SK-N-SH treated with all-trans-retinoic acid at 6 μM for 48 hours (cell line): ENCODE measurements at regions not wholly inside any gene's neighbourhood (a gene's known extent, or its start where the extent isn't known, plus 50 kb on each side); places are given as distances from the start of the nearest gene placed in this dataset.

Experiments used
- ATAC-seq: fragments of 200-7000 bp; cut with Tn5 transposase; 3 replicates; pipeline ENCODE4 v1.9.1; 2020; ENCODE audit warnings: mild to moderate bottlenecking, moderate library complexity
- ARNTL ChIP-seq: fragments of 450-650 bp; formaldehyde crosslinking; IDR thresholded peaks from 2 replicates; pipeline ENCODE4 v1.5.0; 2020; ENCODE audit warnings: low read depth, mild to moderate bottlenecking, moderate library complexity, borderline replicate concordance
- CREB5 ChIP-seq: fragments of 250-450 bp; sonication (Bioruptor Pico); IDR thresholded peaks from 2 replicates; pipeline ENCODE4 v1.5.1; 2020; ENCODE audit warnings: low read depth, mild to moderate bottlenecking, moderate library complexity
- CSDC2 ChIP-seq: fragments of 250-450 bp; sonication (Bioruptor Pico); IDR thresholded peaks from 2 replicates; pipeline ENCODE4 v1.5.0; 2020; ENCODE audit warnings: mild to moderate bottlenecking, moderate library complexity
- CSRNP3 ChIP-seq: fragments of 250-450 bp; sonication (Bioruptor Pico); IDR thresholded peaks from 2 replicates; pipeline ENCODE4 v1.5.1; 2021; ENCODE audit warnings: mild to moderate bottlenecking, moderate library complexity
- ESRRG ChIP-seq: fragments of 250-450 bp; sonication (Bioruptor Pico); IDR thresholded peaks from 2 replicates; pipeline ENCODE4 v1.6.1; 2021; ENCODE audit warnings: mild to moderate bottlenecking
- GLIS3 ChIP-seq: fragments of 250-450 bp; sonication (Bioruptor Pico); IDR thresholded peaks from 2 replicates; pipeline ENCODE4 v1.5.0; 2020; ENCODE audit warnings: mild to moderate bottlenecking, moderate library complexity
- ISL1 ChIP-seq: fragments of 250-450 bp; sonication (Bioruptor Pico); IDR thresholded peaks from 2 replicates; pipeline ENCODE4 v2.1.2; 2022; ENCODE audit warnings: mild to moderate bottlenecking, moderate library complexity
- OSR1 ChIP-seq: fragments of 250-450 bp; sonication (Bioruptor Pico); IDR thresholded peaks from 2 replicates; pipeline ENCODE4 v1.8.0; 2022; ENCODE audit warnings: moderate library complexity, mild to moderate bottlenecking, inconsistent platforms
- PATZ1 ChIP-seq: fragments of 250-450 bp; sonication (Bioruptor Pico); IDR thresholded peaks from 2 replicates; pipeline ENCODE4 v1.8.0; 2020; ENCODE audit warnings: mild to moderate bottlenecking, moderate library complexity, borderline replicate concordance
- PPARA ChIP-seq: fragments of 250-450 bp; sonication (Bioruptor Pico); IDR thresholded peaks from 2 replicates; pipeline ENCODE4 v1.5.0; 2020; ENCODE audit warnings: mild to moderate bottlenecking, borderline replicate concordance
- RARB ChIP-seq: fragments of 250-450 bp; sonication (Bioruptor Pico); IDR thresholded peaks from 2 replicates; pipeline ENCODE4 v1.8.0; 2021; ENCODE audit warnings: mild to moderate bottlenecking, moderate library complexity
- SNAI2 ChIP-seq: fragments of 250-450 bp; sonication (Bioruptor Pico); IDR thresholded peaks from 2 replicates; pipeline ENCODE4 v1.5.0; 2020; ENCODE audit warnings: mild to moderate bottlenecking, moderate library complexity
- TCF4 ChIP-seq: fragments of 250-450 bp; sonication (Bioruptor Pico); IDR thresholded peaks from 2 replicates; pipeline ENCODE4 v1.8.0; 2021; ENCODE audit warnings: mild to moderate bottlenecking, moderate library complexity, borderline replicate concordance
- TOX ChIP-seq: fragments of 250-450 bp; sonication (Bioruptor Pico); IDR thresholded peaks from 2 replicates; pipeline ENCODE4 v1.8.0; 2021; ENCODE audit warnings: mild to moderate bottlenecking, moderate library complexity, borderline replicate concordance
- TSHZ2 ChIP-seq: fragments of 250-450 bp; sonication (Bioruptor Pico); IDR thresholded peaks from 2 replicates; pipeline ENCODE4 v1.5.0; 2020; ENCODE audit warnings: mild to moderate bottlenecking, moderate library complexity
- ZC3H10 ChIP-seq: fragments of 250-450 bp; sonication (Bioruptor Pico); IDR thresholded peaks from 2 replicates; pipeline ENCODE4 v1.5.1; 2021; ENCODE audit warnings: mild to moderate bottlenecking, moderate library complexity
- ZFP3 ChIP-seq: fragments of 250-450 bp; sonication (Bioruptor Pico); IDR thresholded peaks from 2 replicates; pipeline ENCODE4 v1.5.0; 2020; ENCODE audit warnings: mild to moderate bottlenecking, moderate library complexity
- ZFP30 ChIP-seq: fragments of 450-650 bp; formaldehyde crosslinking; IDR thresholded peaks from 2 replicates; pipeline ENCODE4 v1.5.0; 2022; ENCODE audit warnings: mild to moderate bottlenecking, moderate library complexity
- ZNF565 ChIP-seq: fragments of 450-650 bp; formaldehyde crosslinking; conservative IDR thresholded peaks from 2 replicates; pipeline ENCODE4 v1.5.0; 2020; ENCODE audit warnings: low read depth, mild to moderate bottlenecking, moderate library complexity
- ZNF8 ChIP-seq: fragments of 450-650 bp; formaldehyde crosslinking; IDR thresholded peaks from 2 replicates; pipeline ENCODE4 v1.5.0; 2020; ENCODE audit warnings: mild to moderate bottlenecking, moderate library complexity

GRCh38 chr21:38166173-38166535, 90.6 kb upstream of the KCNJ15 start:
- peak; percentile 29 for ATAC-seq
- TF ChIP-seq ZFP3 (CRISPR knock-in tag) (no peak), ZC3H10 (CRISPR knock-in tag) (no peak), PATZ1 (CRISPR knock-in tag) (no peak), ISL1 (no peak), OSR1 (CRISPR knock-in tag) (no peak), CREB5 (no peak), ESRRG (CRISPR knock-in tag) (no peak), ZFP30 (no peak)

- ATAC-seq: no peak
- no peak for TF ChIP-seq ZNF8
- TF ChIP-seq CSRNP3 (CRISPR knock-in tag): no peak
- TF ChIP-seq OSR1 (CRISPR knock-in tag): no peak
- TF ChIP-seq ISL1: no peak
- TF ChIP-seq CSDC2: no peak
- TF ChIP-seq ZFP3 (CRISPR knock-in tag): no peak
- no peak for TF ChIP-seq PPARA (CRISPR knock-in tag)
- TF ChIP-seq SNAI2 (CRISPR knock-in tag): no peak
- no peak for TF ChIP-seq RARB
- TF ChIP-seq TSHZ2 (CRISPR knock-in tag): no peak
- TF ChIP-seq TCF4 (CRISPR knock-in tag): no peak
- no peak for TF ChIP-seq GLIS3 (CRISPR knock-in tag)
- TF ChIP-seq PATZ1 (CRISPR knock-in tag): no peak
Observed at GRCh38 chr21:38167345-38167744, 89.4 kb upstream of the KCNJ15 start.

GRCh38 chr21:38170283-38170682, 86.5 kb upstream of the KCNJ15 start:
- peak; percentile 21; the same call in 1 of the 3 replicates for ATAC-seq

More at GRCh38 chr21:38170283-38170682, 86.5 kb upstream of the KCNJ15 start:
- TF ChIP-seq PATZ1 (CRISPR knock-in tag): no peak
- no peak for TF ChIP-seq TOX
- TF ChIP-seq ZC3H10 (CRISPR knock-in tag): no peak
- TF ChIP-seq TCF4 (CRISPR knock-in tag): no peak
- TF ChIP-seq CREB5: no peak
- no peak for TF ChIP-seq TSHZ2 (CRISPR knock-in tag)
- TF ChIP-seq ZNF565 (CRISPR knock-in tag): no peak
- TF ChIP-seq GLIS3 (CRISPR knock-in tag): no peak
- TF ChIP-seq ARNTL (CRISPR knock-in tag): no peak
- TF ChIP-seq ZNF8: no peak
- TF ChIP-seq RARB: no peak
